Urothelium cell line (cell line): ENCODE measurements at regions not wholly inside any gene's neighbourhood (a gene's known extent, or its start where the extent isn't known, plus 50 kb on each side); places are given as distances from the start of the nearest gene placed in this dataset.

Source experiments
- DNase-seq: peaks from one replicate; pipeline ENCODE4 v3.0.0; 2011; ENCODE audit warnings: low spot score, mixed read lengths
- FAIRE-seq: peaks from 2 replicates; lab custom pipeline; 2011; peaks lifted over from hg19 to GRCh38; lab: Jason Lieb, UNC

GRCh38 chr14:44035707-44036106 is 471.4 kb downstream of the FSCB start:
- DNase-seq, result no peak
- no peak for FAIRE-seq

DNA sequence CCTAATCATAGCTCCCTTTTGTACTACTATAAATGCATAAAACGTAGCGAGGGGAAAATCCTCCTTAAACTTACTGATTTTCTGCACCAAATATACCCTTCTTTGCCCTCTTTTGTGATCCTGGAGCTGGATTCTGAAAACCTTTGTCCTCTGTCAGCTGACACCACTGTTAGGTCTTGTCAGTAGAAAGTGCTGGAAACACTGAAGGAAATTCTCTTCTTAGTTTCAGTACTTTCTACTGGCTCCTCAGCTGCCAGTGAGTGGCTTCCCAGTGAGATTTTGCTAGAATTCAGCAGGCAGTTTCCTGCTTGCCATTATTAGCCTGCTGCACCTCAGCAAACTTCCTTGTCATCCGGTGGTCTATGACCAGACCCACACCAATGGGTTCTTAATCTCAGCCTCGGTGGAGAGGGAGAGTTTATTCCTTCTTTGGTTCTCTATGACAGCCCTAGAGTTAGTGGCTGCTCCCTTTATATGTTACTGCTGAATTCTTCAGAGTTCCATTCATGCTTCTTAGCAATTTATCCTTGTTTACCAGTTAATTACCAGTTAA is 476.2 kb downstream of the FSCB start:
- no peak for FAIRE-seq

DNA sequence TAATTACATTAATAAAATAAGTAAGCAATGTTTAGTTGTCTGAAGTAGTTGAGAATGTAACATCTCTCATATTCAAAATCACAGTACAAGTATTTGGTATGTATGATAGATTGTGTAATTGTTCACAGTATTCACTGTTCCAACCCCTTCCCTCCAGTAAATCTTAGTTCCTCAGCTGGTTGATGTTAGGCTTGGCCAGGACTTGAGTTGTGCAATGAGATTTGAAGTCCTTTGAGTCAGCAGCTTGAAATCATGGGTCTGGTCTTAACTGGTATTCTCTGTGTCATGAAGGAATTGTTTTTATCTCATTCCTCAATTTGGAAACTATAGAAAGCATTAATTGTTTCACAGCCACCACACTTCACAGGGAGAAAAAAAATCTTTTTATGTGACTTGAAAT is 477.1 kb downstream of the FSCB start:
- DNase-seq (no peak), FAIRE-seq (no peak)

More for the DNA sequence above, 476.2 kb downstream of the FSCB start:
- DNase-seq, result no peak

GRCh38 chr14:44027397-44027796 is 479.7 kb downstream of the FSCB start:
- no peak for FAIRE-seq
- no peak for DNase-seq

GRCh38 chr14:44010595-44010994 is 496.5 kb downstream of the FSCB start:
- no peak for DNase-seq
- no peak for FAIRE-seq

DNA sequence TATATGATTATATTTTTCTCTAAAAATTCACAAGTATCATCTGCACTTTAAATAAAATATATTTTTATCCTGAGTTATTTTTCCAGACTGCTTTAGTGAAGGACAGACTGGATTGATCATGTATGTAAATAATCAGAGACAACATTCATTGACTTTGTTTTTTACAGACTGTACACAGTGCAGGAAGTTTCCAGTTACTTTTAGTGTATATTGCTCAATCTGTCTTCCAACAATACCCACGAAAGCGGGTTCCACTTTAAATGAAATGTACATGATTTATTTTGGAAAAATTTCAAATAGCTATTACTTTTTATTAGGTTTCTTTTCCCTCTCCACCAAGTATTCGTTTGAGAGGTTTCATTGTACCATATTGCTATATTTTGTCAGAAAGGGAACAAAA is 497.0 kb downstream of the FSCB start:
- no peak for FAIRE-seq
- no peak for DNase-seq

DNA sequence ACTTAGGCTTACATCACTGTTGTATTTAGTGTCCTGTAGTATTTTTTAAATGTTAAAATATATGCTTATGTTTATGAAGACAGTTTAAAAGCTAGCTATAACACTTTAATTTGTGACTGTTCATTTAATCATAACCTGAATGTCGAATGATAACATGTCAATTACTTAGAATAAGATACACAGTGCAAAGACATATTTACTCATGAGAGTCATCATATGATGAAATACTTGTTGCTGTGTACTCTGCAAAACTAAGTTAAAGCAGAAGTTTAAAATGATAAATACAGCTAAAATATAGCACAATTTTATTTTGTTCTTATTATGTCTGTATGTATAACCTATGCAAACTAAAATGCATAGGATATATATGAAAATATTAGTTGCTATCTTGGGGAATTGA is 497.4 kb downstream of the FSCB start:
- no peak for FAIRE-seq

GRCh38 chr14:43988989-43989388 is 518.1 kb downstream of the FSCB start:
- DNase-seq (no peak), FAIRE-seq (no peak)

More for the DNA sequence above, 497.4 kb downstream of the FSCB start:
- no peak for DNase-seq

- FAIRE-seq (no peak), DNase-seq (no peak)
Observed at GRCh38 chr14:43983721-43984120, 523.4 kb downstream of the FSCB start.

- FAIRE-seq (no peak), DNase-seq (no peak)
Observed at GRCh38 chr14:43981135-43981768, 525.8 kb downstream of the FSCB start.

GRCh38 chr14:43956741-43957140 is 550.3 kb downstream of the FSCB start:
- no peak for DNase-seq
- FAIRE-seq, result no peak

GRCh38 chr14:43949400-43949799 is 557.7 kb downstream of the FSCB start:
- FAIRE-seq, result no peak
- no peak for DNase-seq

GRCh38 chr14:43939836-43940235 is 567.2 kb downstream of the FSCB start:
- DNase-seq (no peak), FAIRE-seq (no peak)

DNA sequence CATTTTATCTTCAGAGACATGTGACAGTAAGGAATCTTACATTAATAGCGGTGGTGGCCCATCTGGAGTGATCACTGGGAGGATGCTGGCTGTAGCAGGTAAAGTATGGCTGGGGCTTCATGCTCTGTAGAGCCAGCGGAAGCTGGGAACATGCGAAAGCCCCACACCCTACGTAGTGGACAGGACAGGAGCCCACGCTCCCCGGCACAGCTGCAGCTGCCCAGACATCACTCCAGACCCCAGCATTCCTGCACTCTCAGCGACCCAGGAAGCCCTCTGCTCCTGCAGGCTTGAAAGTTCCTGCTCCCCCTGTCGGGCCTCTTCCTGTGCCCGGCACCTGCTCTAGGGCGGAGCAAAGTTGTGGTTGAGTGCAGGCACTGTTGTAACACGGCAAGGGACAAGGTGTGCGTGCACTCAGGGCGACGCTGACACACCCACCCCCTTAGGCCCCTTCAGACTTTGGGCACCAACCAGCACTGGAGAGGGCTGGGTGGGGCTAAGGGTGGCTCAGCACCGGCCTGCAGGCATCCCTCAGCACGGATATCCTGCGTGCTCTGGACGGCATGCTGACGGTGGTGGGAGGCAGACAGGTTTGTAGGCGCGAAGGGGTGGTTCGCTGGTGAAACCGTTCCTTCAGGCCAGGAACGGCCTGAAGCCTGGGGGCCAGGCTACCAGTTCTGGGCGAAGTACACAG is 568.3 kb downstream of the FSCB start:
- DNase-seq, result no peak
- no peak for FAIRE-seq

DNA sequence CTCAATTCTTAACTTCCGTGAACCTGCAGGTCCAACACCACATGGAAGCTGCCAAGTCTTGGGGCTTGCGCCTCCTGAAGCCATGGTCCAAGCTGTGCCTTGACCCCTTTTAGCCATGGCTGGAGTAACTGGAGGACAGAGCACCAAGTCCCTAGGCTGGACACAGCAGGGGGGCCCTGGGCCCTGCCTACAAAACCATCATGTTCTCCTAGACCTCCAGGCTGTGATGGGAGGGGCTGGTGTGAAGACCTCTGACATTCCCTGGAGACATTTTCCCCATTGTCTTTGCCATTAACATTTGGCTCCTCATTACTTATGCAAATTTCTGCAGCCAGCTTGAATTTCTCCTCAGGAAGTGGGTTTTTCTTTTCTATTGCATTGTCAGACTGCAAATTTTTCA is 570.1 kb downstream of the FSCB start:
- FAIRE-seq, result no peak
- DNase-seq, result no peak

GRCh38 chr14:43934102-43934501 is 573.0 kb downstream of the FSCB start:
- no peak for DNase-seq
- no peak for FAIRE-seq

- no peak for FAIRE-seq
Observed at GRCh38 chr14:43914041-43914693, 592.9 kb downstream of the FSCB start.

GRCh38 chr14:43903209-43903608 is 603.9 kb downstream of the FSCB start:
- FAIRE-seq (no peak), DNase-seq (no peak)

More at GRCh38 chr14:43914041-43914693, 592.9 kb downstream of the FSCB start:
- no peak for DNase-seq

GRCh38 chr14:43901911-43902673 is 605.0 kb downstream of the FSCB start:
- FAIRE-seq, result no peak
- DNase-seq, result no peak

DNA sequence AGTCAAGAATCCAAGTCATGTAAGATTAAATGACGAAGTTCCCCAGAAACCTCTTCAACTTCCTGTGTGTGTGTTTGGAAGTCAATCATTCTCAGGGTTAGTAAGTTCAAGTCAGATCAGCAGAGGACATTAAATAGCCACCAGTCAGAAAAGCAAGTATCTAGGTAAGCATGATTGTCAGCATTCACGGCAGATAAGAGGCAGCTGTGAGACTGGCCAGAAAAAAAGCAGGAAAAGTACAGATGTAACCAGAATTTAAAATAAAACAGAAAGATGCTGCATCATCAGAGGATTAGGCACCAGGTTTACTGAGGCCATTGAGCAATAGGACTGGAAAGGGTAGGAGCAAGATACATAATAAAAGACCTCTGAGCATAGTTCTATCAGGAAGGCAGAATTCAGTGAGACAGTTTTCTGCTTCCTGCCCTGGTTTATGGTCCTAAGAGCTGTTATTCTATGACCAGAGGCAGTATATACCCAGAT is 606.9 kb downstream of the FSCB start:
- no peak for FAIRE-seq

GRCh38 chr14:43898687-43899086 is 608.4 kb downstream of the FSCB start:
- no peak for FAIRE-seq
- DNase-seq, result no peak

More for the DNA sequence above, 606.9 kb downstream of the FSCB start:
- no peak for DNase-seq
